IMR-90 (cell line): ENCODE measurements at regions not wholly inside any gene's neighbourhood (a gene's known extent, or its start where the extent isn't known, plus 50 kb on each side); places are given as distances from the start of the nearest gene placed in this dataset.

Experiments
- ATAC-seq: fragments of 200-7000 bp; cut with Tn5 transposase; 2 replicates; pipeline ENCODE4 v1.9.1; 2020; ENCODE audit warnings: low read depth, mild to moderate bottlenecking, moderate library complexity
- BruUV-seq: library from RNA; stranded (reverse); fragments of 400-500 nt; replicated peaks from 2 replicates; lab custom pipeline; 2021; lab: Mats Ljungman, UMichigan
- CTCF ChIA-PET: fragments of 300-600 bp; formaldehyde crosslinking; extraction: SDS; loops from one replicate; lab custom pipeline; 2021; ENCODE audit warnings: antibody characterized with exemption; lab: Yijun Ruan, JAX
- POLR2A ChIA-PET: fragments of 300-600 bp; sonication (Branson Sonifier 250); formaldehyde crosslinking; loops from one replicate; lab custom pipeline; 2022; ENCODE audit warnings: antibody characterized with exemption; ENCODE audit not compliant: unreplicated experiment; lab: Charles Lee
- DNase-seq: peaks from one replicate; pipeline ENCODE4 v3.0.0; 2013
- H2AFZ ChIP-seq: replicated peaks from 2 replicates; pipeline ENCODE3; 2013; ENCODE audit warnings: low read length, mild to moderate bottlenecking; ENCODE audit not compliant: poor library complexity
- H2AK5ac ChIP-seq: 2 replicates; pipeline ENCODE4 v1.6.1; 2013; ENCODE audit warnings: low read depth, low read length, inconsistent platforms
- H2AK9ac ChIP-seq: replicated peaks from 2 replicates; pipeline ENCODE3; 2013; ENCODE audit warnings: mild to moderate bottlenecking, low read depth, low read length, moderate library complexity; ENCODE audit not compliant: poor library complexity
- H2BK120ac ChIP-seq: 2 replicates; pipeline ENCODE4 v1.6.1; 2013; ENCODE audit warnings: low read depth, low read length, inconsistent platforms
- H2BK15ac ChIP-seq: 3 replicates; pipeline ENCODE4 v1.6.1; 2013; ENCODE audit warnings: low read depth, low read length, inconsistent platforms
- H2BK20ac ChIP-seq: 2 replicates; pipeline ENCODE4 v1.6.1; 2013; ENCODE audit warnings: low read depth, mild to moderate bottlenecking, inconsistent platforms, low read length, moderate library complexity
- H2BK5ac ChIP-seq: 2 replicates; pipeline ENCODE4 v1.6.1; 2013; ENCODE audit warnings: mild to moderate bottlenecking, low read depth, low read length, inconsistent platforms; ENCODE audit not compliant: poor library complexity, severe bottlenecking
- H3K14ac ChIP-seq: replicated peaks from 2 replicates; pipeline ENCODE4 v1.6.1; 2013; ENCODE audit warnings: low read depth, low read length, inconsistent platforms
- H3K18ac ChIP-seq: 2 replicates; pipeline ENCODE4 v1.6.1; 2013; ENCODE audit warnings: low read depth, low read length, control low read depth
- H3K23ac ChIP-seq: 2 replicates; pipeline ENCODE4 v1.6.1; 2013; ENCODE audit warnings: low read depth, low read length, inconsistent platforms
- H3K27ac ChIP-seq: 2 replicates; pipeline ENCODE4 v1.5.1; 2013; ENCODE audit warnings: mild to moderate bottlenecking, control low read depth, low read length; ENCODE audit not compliant: insufficient read depth
- H3K27me3 ChIP-seq: 2 replicates; pipeline ENCODE4 v1.6.1; 2013; ENCODE audit warnings: low read length; ENCODE audit not compliant: control insufficient read depth, insufficient read depth
- H3K36me3 ChIP-seq: 2 replicates; pipeline ENCODE4 v1.6.1; 2013; ENCODE audit warnings: low read length, mixed read lengths; ENCODE audit not compliant: control insufficient read depth, insufficient read depth
- H3K4ac ChIP-seq: 2 replicates; pipeline ENCODE4 v1.6.1; 2013; ENCODE audit warnings: low read depth, low read length, inconsistent platforms
- H3K4me1 ChIP-seq: 2 replicates; pipeline ENCODE4 v1.6.1; 2013; ENCODE audit warnings: low read length, mixed read lengths; ENCODE audit not compliant: control insufficient read depth, insufficient read depth
- H3K4me2 ChIP-seq: 2 replicates; pipeline ENCODE4 v1.6.1; 2013; ENCODE audit warnings: low read depth, mild to moderate bottlenecking, control low read depth, low read length, moderate library complexity
- H3K4me3 ChIP-seq: 2 replicates; pipeline ENCODE4 v1.5.1; 2013; ENCODE audit warnings: low read depth, mild to moderate bottlenecking, control low read depth, low read length, moderate library complexity; ENCODE audit not compliant: insufficient read depth
- H3K56ac ChIP-seq: 2 replicates; pipeline ENCODE4 v1.6.1; 2013; ENCODE audit warnings: low read length, inconsistent platforms; ENCODE audit not compliant: insufficient read depth; ENCODE audit errors: extremely low read depth
- H3K79me1 ChIP-seq, 2 experiments: 2 replicates each; pipeline ENCODE4 v1.6.1; 2013; ENCODE audit warnings: low read length in 2 of 2, inconsistent platforms in 1 of 2, low read depth in 1 of 2
- H3K9ac ChIP-seq: 2 replicates; pipeline ENCODE4 v1.6.1; 2013; ENCODE audit warnings: low read depth, low read length, control low read depth
- H3K9me1 ChIP-seq: 2 replicates; pipeline ENCODE4 v1.6.1; 2013; ENCODE audit warnings: low read length, inconsistent platforms; ENCODE audit not compliant: insufficient read depth
- H3K9me3 ChIP-seq: 2 replicates; pipeline ENCODE4 v1.6.1; 2013; ENCODE audit warnings: low read length; ENCODE audit not compliant: control insufficient read depth, insufficient read depth
- H4K20me1 ChIP-seq: 2 replicates; pipeline ENCODE4 v1.6.1; 2013; ENCODE audit warnings: low read length, inconsistent platforms; ENCODE audit not compliant: insufficient read depth
- H4K5ac ChIP-seq: 2 replicates; pipeline ENCODE4 v1.6.1; 2013; ENCODE audit warnings: mild to moderate bottlenecking, low read depth, low read length, control low read depth
- H4K8ac ChIP-seq, 2 experiments: 2 replicates each; pipeline ENCODE4 v1.6.1; 2013; ENCODE audit warnings: low read depth in 2 of 2, low read length in 2 of 2, control low read depth in 1 of 2, inconsistent platforms in 1 of 2
- H4K91ac ChIP-seq: 2 replicates; pipeline ENCODE4 v1.6.1; 2013; ENCODE audit warnings: low read depth, low read length, inconsistent platforms; ENCODE audit not compliant: insufficient read depth
- BHLHE40 ChIP-seq: fragments of 150-350 bp; IDR thresholded peaks from 2 replicates; pipeline ENCODE4 v1.6.1; 2016; ENCODE audit warnings: mild to moderate bottlenecking, low read depth, low read length
- CTCF ChIP-seq: conservative IDR thresholded peaks from 2 replicates; pipeline ENCODE4 v1.5.1; 2012; ENCODE audit warnings: mild to moderate bottlenecking, low read depth, low read length, improper control_type of control experiment
- MXI1 ChIP-seq: IDR thresholded peaks from 2 replicates; pipeline ENCODE4 v1.6.1; 2012; ENCODE audit warnings: low read depth, mild to moderate bottlenecking, low read length, moderate library complexity, borderline replicate concordance
- NFE2L2 ChIP-seq: fragments of 150-350 bp; IDR thresholded peaks from 2 replicates; pipeline ENCODE4 v1.6.1; 2016; ENCODE audit warnings: low read depth, mild to moderate bottlenecking, low read length
- RFX5 ChIP-seq: IDR thresholded peaks from 2 replicates; pipeline ENCODE4 v1.8.0; 2012; ENCODE audit warnings: low read depth, mild to moderate bottlenecking, low read length, moderate library complexity
- USF2 ChIP-seq: fragments of 150-350 bp; IDR thresholded peaks from 2 replicates; pipeline ENCODE4 v1.6.1; 2017; ENCODE audit warnings: mild to moderate bottlenecking, antibody characterized with exemption, low read length, low read depth
- WGBS, 2 experiments: methylation state at CpG; one replicate each; pipeline versions ENCODE4 v1.1.5 to v1.1.7; 2013; ENCODE audit warnings: missing lambda C conversion rate in 2 of 2; ENCODE audit not compliant: insufficient read length in 1 of 2; ENCODE audit errors: extremely low coverage in 2 of 2; 5-methylcytosine and 5-hydroxymethylcytosine counted together
- dilution Hi-C: fragments of 300-500 bp; cut with HindIII; formaldehyde crosslinking; loops from one replicate; pipeline ENCODE4 v1.14.3; 2018; ENCODE audit warnings: low sequenced_read_pairs; ENCODE audit not compliant: unreplicated experiment
- in situ Hi-C: fragments of 300-500 bp; cut with MboI; formaldehyde crosslinking; loops from 3 replicates; pipeline ENCODE4 v1.14.3; 2019; ENCODE audit warnings: low sequenced_read_pairs, inconsistent platforms, mixed read lengths
- intact Hi-C: fragments of 100-400 bp; cut with micrococcal nuclease; formaldehyde crosslinking; loops from 2 replicates; pipeline ENCODE4 v1.10.0; 2022

- ChIA-PET CTCF (no interaction called here), POLR2A (no interaction called here)
- no peak overlapping the region for H3K9ac ChIP-seq
- H3K4ac ChIP-seq: no peak overlapping the region
- H3K4me3 ChIP-seq: no peak overlapping the region
- no peak overlapping the region for H2AFZ ChIP-seq
- H2BK20ac ChIP-seq: no peak overlapping the region
- 56% methylated on average over 1 of the region's 1 CpG; no CpG with 5 or more reads in 1 of the 2 experiments for WGBS, 2 experiments
- no peak overlapping the region for H4K5ac ChIP-seq
- no peak for DNase-seq
- no peak for TF ChIP-seq USF2
- TF ChIP-seq RFX5: no peak
- TF ChIP-seq MXI1: no peak
- no peak for TF ChIP-seq CTCF
- no peak for TF ChIP-seq BHLHE40
- TF ChIP-seq NFE2L2: no peak
- H3K27ac ChIP-seq: no peak overlapping the region
- ATAC-seq: no peak
- no peak overlapping the region for H4K8ac ChIP-seq
- in situ Hi-C loops: no loop called here
- H2AK9ac ChIP-seq: no peak overlapping the region
- no peak overlapping the region for H3K23ac ChIP-seq
- H3K4me2 ChIP-seq: no peak overlapping the region
- no peak overlapping the region for H2BK15ac ChIP-seq
- no peak overlapping the region for H3K56ac ChIP-seq
- intact Hi-C loops: no loop called here
- no TSS peak for BruUV-seq
- no peak overlapping the region for H2BK5ac ChIP-seq
- H4K20me1 ChIP-seq: no peaks in the 10 kb centered on the region
- no peak overlapping the region for H2BK120ac ChIP-seq
- H3K27me3 ChIP-seq: no peaks in the 10 kb centered on the region
- no peaks in the 10 kb centered on the region for H3K4me1 ChIP-seq
- no peak overlapping the region for H3K18ac ChIP-seq
- dilution Hi-C loops: no loop called here
- no peak overlapping the region for H3K14ac ChIP-seq
- no peak overlapping the region for H4K91ac ChIP-seq
- H2AK5ac ChIP-seq: no peak overlapping the region
- H3K36me3 ChIP-seq: no peaks in the 10 kb centered on the region
- no peaks in the 10 kb centered on the region for H3K79me1 ChIP-seq
- H3K9me3 ChIP-seq: no peaks in the 10 kb centered on the region
- H3K9me1 ChIP-seq: no peaks in the 10 kb centered on the region
Observed at GRCh38 chr13:67519356-67519755, 289.2 kb upstream of the PCDH9 start.
